ENCODE measurements at regions not wholly inside any gene's neighbourhood (a gene's known extent, or its start where the extent isn't known, plus 50 kb on each side); places are given as distances from the start of the nearest gene placed in this dataset.

DNA sequence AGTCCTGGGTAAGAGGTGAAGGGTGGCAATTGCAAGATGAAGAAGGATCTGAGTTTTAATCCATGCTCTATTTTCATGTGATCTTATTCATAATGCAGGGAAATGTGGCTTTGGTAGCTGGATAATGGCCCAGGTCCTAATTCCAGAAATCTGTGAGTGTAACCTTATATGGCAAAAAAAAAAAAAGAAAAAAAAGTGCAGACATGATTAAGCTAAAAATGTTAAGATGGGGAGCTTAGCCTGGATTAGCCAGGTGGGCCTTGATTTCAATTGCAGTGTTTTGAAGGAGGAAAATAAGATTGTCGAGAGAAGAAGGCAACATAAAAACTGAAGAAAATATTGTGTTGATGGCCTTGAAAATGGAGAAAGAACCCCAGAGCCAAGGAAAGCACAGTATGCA is 867.7 kb upstream of the HS3ST1 start:
- Histone ChIP-seq H3K4me1 (ENCODE audit: insufficient read depth, low read length, poor library complexity, severe bottlenecking) (no peaks in the 10 kb centered on the region), H3K27me3 (replicated peaks; ENCODE audit: insufficient read depth, low read depth, low read length, poor library complexity) (no peaks in the 10 kb centered on the region), H3K9me3 (ENCODE audit: low read depth, low read length, poor library complexity, severe bottlenecking) (peaks cover 45% of the 10 kb centered on the region), H3K4me3 (ENCODE audit: low read depth, low read length, poor library complexity, severe bottlenecking) (no peak overlapping the region), H3K36me3 (ENCODE audit: insufficient read depth, low read length, poor library complexity, severe bottlenecking) (no peaks in the 10 kb centered on the region), H3K27ac (ENCODE audit: low read depth, low read length, poor library complexity, severe bottlenecking) (no peak overlapping the region)
- ChIA-PET POLR2A (ENCODE audit: low non-redundant PET) (no interaction called here), CTCF (no interaction called here)
- TF ChIP-seq, protein P1, sequence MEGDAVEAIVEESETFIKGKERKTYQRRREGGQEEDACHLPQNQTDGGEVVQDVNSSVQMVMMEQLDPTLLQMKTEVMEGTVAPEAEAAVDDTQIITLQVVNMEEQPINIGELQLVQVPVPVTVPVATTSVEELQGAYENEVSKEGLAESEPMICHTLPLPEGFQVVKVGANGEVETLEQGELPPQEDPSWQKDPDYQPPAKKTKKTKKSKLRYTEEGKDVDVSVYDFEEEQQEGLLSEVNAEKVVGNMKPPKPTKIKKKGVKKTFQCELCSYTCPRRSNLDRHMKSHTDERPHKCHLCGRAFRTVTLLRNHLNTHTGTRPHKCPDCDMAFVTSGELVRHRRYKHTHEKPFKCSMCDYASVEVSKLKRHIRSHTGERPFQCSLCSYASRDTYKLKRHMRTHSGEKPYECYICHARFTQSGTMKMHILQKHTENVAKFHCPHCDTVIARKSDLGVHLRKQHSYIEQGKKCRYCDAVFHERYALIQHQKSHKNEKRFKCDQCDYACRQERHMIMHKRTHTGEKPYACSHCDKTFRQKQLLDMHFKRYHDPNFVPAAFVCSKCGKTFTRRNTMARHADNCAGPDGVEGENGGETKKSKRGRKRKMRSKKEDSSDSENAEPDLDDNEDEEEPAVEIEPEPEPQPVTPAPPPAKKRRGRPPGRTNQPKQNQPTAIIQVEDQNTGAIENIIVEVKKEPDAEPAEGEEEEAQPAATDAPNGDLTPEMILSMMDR (conservative IDR thresholded peaks at IDR 0.05; ENCODE audit: low read depth, low read length): no peak
- TF ChIP-seq EZH2 (IDR thresholded peaks at IDR 0.05; ENCODE audit: borderline replicate concordance, low read depth, low read length, poor library complexity, severe bottlenecking): no peak
- BruUV-seq (replicated peaks): no TSS peak
- intact Hi-C loops (cut with micrococcal nuclease; ENCODE audit: unreplicated experiment): no loop called here
- DNase-seq (ENCODE audit: low spot score): no peak

DNA sequence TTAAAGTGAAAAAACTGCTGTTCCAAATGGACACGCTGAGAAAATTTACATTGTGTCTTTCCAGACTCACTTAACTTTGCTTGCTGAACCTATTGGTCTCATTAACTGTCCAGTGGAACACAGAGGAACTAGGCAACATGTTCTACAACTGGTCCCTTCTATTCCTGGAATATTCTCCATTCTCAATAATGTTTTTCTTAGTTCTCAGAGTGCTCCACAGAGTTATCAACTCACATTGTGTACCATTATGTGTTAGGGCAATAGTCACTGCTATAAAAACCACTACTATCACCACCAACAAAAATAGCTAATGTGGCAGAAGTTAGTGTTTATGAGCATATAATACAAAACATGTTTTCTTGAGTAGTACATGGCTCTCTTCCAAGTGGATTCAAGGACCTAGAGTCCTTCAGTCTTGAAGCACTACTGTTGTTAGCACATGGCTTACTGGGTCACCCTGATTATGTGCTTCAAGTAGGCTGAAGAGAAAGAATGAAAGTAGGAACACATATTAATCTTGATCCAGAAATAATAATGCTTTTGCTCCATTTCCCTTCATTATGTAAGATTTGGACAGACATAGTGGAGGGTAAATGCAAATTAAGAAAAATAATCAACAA is 865.3 kb upstream of the HS3ST1 start:
- CTCF ChIA-PET: no interaction called here
- no peak for TF ChIP-seq EZH2 (IDR thresholded peaks at IDR 0.05; ENCODE audit: borderline replicate concordance, low read depth, low read length, poor library complexity, severe bottlenecking)
- TF ChIP-seq, protein P1 (conservative IDR thresholded peaks at IDR 0.05; ENCODE audit: low read depth, low read length): no peak
- no peak overlapping the region for H3K4me3 ChIP-seq (ENCODE audit: low read depth, low read length, poor library complexity, severe bottlenecking)
- H3K27me3 ChIP-seq (replicated peaks; ENCODE audit: insufficient read depth, low read depth, low read length, poor library complexity): no peaks in the 10 kb centered on the region
- no peak overlapping the region for H3K27ac ChIP-seq (ENCODE audit: low read depth, low read length, poor library complexity, severe bottlenecking)
- DNase-seq (ENCODE audit: low spot score): no peak
- H3K36me3 ChIP-seq (ENCODE audit: insufficient read depth, low read length, poor library complexity, severe bottlenecking): no peaks in the 10 kb centered on the region
- no TSS peak for BruUV-seq (replicated peaks)
- H3K4me1 ChIP-seq (ENCODE audit: insufficient read depth, low read length, poor library complexity, severe bottlenecking): no peaks in the 10 kb centered on the region
- POLR2A ChIA-PET (ENCODE audit: low non-redundant PET): no interaction called here
- intact Hi-C loops (cut with micrococcal nuclease; ENCODE audit: unreplicated experiment): no loop called here
- peaks cover 44% of the 10 kb centered on the region for H3K9me3 ChIP-seq (ENCODE audit: low read depth, low read length, poor library complexity, severe bottlenecking)

DNA sequence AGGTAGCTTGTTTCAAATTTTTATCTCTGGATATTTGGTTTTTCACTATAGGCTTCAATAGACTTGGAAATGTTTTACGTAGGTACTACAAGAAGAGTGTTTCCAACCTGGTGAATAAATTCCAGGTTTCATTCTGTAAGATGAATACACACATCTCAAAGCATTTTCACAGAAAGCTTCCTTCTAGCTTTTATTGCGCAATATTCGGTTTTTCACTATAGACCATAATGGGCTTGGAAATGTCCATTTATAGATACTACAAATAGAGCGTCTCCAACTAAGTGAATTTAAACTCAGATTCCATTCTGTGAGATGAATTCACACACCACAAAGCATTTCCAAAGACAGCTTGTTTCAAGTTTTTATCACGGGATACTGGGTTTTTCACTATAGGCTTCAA is 857.7 kb upstream of the HS3ST1 start:
- TF ChIP-seq, protein P1 (conservative IDR thresholded peaks at IDR 0.05; ENCODE audit: low read depth, low read length): no peak
- TF ChIP-seq EZH2 (IDR thresholded peaks at IDR 0.05; ENCODE audit: borderline replicate concordance, low read depth, low read length, poor library complexity, severe bottlenecking): no peak
- ChIA-PET CTCF (no interaction called here), POLR2A (ENCODE audit: low non-redundant PET) (no interaction called here)
- Histone ChIP-seq H3K27ac (ENCODE audit: low read depth, low read length, poor library complexity, severe bottlenecking) (no peak overlapping the region), H3K27me3 (replicated peaks; ENCODE audit: insufficient read depth, low read depth, low read length, poor library complexity) (no peaks in the 10 kb centered on the region), H3K4me3 (ENCODE audit: low read depth, low read length, poor library complexity, severe bottlenecking) (no peak overlapping the region), H3K4me1 (ENCODE audit: insufficient read depth, low read length, poor library complexity, severe bottlenecking) (no peaks in the 10 kb centered on the region), H3K36me3 (ENCODE audit: insufficient read depth, low read length, poor library complexity, severe bottlenecking) (no peaks in the 10 kb centered on the region), H3K9me3 (ENCODE audit: low read depth, low read length, poor library complexity, severe bottlenecking) (peaks cover 53% of the 10 kb centered on the region)
- no TSS peak for BruUV-seq (replicated peaks)
- DNase-seq (ENCODE audit: low spot score): no peak
- intact Hi-C loops (cut with micrococcal nuclease; ENCODE audit: unreplicated experiment): no loop called here

All from A673 (cell line).